Esophagus squamous epithelium (tissue), 4 donors: ENCODE measurements at regions not wholly inside any gene's neighbourhood (a gene's known extent, or its start where the extent isn't known, plus 50 kb on each side); places are given as distances from the start of the nearest gene placed in this dataset.

Experiments used
- POLR2A ChIP-seq, 4 donors: fragments of 450-650 bp; IDR thresholded peaks; one replicate each; pipeline ENCODE4 v1.6.1; 2017; ENCODE audit warnings: antibody characterized with exemption in 4 of 4, mild to moderate bottlenecking in 4 of 4, moderate library complexity in 3 of 4
- TF ChIP-seq, protein P1 (sequence below), 6 experiments: fragments of 450-650 bp in 4 of 6; fragments of 200-600 bp in 2 of 6; sonication (generic) in 2 of 6; IDR thresholded peaks; one replicate each; pipeline ENCODE4 v1.5.1; 2016 to 2019; ENCODE audit warnings: antibody characterized with exemption in 6 of 6, mild to moderate bottlenecking in 4 of 6, moderate library complexity in 4 of 6

DNA sequence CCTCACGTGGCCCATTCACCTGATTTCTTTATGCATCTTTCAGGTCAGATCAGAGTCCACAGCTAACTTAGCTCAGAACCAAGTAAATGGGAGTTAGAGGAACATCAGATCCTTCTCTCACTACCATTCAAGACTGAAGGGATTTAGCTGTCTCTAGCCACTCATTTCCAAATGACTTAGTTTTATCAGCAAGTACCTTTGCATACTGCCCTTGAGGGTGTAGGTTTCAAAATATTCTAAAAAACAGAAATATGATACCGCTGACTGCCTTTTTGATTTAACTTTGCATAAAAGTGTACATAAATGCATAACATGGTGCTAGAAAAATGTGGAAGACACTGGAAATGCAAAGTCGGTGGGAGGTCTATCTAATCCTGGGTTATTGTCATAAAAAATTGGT lies 500.6 kb upstream of the CHORDC1 start:
- TF ChIP-seq POLR2A (IDR thresholded peaks at IDR 0.05): no peak
- TF ChIP-seq, protein P1, sequence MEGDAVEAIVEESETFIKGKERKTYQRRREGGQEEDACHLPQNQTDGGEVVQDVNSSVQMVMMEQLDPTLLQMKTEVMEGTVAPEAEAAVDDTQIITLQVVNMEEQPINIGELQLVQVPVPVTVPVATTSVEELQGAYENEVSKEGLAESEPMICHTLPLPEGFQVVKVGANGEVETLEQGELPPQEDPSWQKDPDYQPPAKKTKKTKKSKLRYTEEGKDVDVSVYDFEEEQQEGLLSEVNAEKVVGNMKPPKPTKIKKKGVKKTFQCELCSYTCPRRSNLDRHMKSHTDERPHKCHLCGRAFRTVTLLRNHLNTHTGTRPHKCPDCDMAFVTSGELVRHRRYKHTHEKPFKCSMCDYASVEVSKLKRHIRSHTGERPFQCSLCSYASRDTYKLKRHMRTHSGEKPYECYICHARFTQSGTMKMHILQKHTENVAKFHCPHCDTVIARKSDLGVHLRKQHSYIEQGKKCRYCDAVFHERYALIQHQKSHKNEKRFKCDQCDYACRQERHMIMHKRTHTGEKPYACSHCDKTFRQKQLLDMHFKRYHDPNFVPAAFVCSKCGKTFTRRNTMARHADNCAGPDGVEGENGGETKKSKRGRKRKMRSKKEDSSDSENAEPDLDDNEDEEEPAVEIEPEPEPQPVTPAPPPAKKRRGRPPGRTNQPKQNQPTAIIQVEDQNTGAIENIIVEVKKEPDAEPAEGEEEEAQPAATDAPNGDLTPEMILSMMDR (IDR thresholded peaks at IDR 0.05): no peak
